Brain pericyte (primary cell): ENCODE measurements at regions not wholly inside any gene's neighbourhood (a gene's known extent, or its start where the extent isn't known, plus 50 kb on each side); places are given as distances from the start of the nearest gene placed in this dataset.

Experiments
- DNase-seq: peaks from one replicate; pipeline ENCODE4 v3.0.0-alpha.2; 2012; ENCODE audit warnings: low read depth, low spot score

DNA sequence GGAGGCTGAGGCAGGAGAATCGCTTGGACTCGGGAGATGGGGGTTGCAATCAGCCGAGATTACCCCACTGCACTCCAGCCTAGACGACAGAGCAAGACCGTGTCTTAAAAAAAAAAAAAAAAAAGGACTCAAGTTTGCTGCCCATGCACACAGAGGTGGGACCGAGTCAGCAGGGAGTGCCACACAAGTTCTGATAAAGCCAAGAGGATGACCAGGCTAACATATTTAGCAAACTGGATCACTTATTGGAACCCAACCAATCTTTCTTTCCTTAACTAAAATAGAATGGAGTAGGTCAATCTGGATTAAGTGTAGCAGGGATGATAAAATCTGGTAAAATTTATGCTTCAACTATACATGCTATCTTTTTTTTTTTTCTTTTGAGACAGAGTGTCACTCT lies 190.4 kb upstream of the FOXN3 start:
- DNase-seq = no peak

GRCh38 chr14:89603938-89604480 lies 187.0 kb upstream of the FOXN3 start:
- no peak for DNase-seq

- no peak for DNase-seq
Measured at GRCh38 chr14:89600950-89601826, 184.2 kb upstream of the FOXN3 start.

DNA sequence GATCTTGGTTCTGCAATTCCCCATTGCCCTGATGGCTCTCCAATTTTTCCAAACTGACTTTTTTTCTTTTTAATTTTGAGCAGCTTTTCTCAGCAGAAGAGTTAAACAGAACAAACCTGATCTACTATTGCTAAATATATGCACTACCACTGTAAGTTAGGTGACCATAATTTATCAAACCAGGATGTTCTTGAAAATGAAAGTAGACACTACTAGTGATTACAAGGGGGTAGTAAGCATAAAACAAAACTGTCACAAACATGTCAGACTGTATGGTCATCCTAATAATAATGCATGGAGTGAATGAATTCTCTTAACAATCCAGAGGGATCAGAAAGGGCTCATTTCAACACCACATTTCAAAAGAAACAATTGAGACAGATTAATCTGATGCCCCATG lies 183.0 kb upstream of the FOXN3 start:
- no peak for DNase-seq

GRCh38 chr14:89598548-89599186 lies 181.6 kb upstream of the FOXN3 start:
- no peak for DNase-seq

GRCh38 chr14:89592961-89593360 lies 175.9 kb upstream of the FOXN3 start:
- DNase-seq = no peak

- no peak for DNase-seq
Measured at GRCh38 chr14:89589400-89590118, 172.5 kb upstream of the FOXN3 start.

DNA sequence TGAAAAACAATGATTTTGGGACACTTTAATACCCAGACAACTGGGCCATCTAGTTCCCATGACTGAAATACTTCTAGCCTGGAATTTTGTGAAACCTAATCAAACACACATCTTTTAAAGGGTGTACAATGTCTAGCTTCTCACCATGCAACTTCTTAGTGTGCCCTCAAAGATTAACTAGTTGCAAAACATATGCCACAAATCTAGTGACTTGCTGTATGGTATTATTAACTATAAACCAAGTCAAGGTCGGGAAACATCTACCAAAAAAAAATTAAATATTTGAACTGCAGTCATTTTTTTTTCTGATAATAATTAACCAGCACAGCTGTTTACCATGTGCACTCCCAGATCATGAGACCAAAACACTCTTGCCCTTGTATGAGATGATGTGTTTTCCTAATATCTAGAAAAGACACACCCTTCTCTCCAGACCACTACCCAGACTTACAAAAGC lies 171.8 kb upstream of the FOXN3 start:
- no peak for DNase-seq

DNA sequence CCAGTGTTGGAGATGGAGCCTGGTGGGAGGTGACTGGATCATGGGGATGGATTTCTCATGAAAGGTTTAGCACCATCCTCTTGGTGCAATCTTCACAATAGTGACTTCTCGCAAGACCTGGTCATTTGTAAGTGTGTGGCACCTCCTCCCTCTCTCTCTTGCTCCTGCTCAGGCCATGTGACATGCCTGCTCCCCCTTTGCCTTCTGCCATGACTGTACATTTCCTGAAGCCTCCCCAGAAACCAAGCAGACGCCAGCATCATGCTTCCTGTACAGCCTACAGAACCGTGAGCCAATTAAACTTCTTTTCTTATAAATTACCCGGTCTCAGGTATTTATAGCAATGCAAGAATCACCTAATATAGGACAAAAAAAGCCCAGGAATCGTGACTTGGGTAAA lies 171.0 kb upstream of the FOXN3 start:
- no peak for DNase-seq

DNA sequence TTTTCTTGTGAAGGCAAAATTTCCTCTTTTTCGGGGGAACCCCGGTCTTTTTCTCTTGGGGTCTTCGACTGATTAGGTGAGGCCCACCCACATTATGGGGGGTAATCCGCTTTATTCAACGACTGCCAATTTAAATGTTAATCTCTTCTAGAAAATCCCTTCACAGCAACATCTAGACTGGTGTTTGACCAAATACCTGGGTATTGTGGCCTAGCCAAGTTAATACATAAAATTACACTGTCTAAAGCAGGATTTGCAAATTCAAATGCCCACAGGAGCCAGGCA lies 170.0 kb upstream of the FOXN3 start:
- no peak for DNase-seq

DNA sequence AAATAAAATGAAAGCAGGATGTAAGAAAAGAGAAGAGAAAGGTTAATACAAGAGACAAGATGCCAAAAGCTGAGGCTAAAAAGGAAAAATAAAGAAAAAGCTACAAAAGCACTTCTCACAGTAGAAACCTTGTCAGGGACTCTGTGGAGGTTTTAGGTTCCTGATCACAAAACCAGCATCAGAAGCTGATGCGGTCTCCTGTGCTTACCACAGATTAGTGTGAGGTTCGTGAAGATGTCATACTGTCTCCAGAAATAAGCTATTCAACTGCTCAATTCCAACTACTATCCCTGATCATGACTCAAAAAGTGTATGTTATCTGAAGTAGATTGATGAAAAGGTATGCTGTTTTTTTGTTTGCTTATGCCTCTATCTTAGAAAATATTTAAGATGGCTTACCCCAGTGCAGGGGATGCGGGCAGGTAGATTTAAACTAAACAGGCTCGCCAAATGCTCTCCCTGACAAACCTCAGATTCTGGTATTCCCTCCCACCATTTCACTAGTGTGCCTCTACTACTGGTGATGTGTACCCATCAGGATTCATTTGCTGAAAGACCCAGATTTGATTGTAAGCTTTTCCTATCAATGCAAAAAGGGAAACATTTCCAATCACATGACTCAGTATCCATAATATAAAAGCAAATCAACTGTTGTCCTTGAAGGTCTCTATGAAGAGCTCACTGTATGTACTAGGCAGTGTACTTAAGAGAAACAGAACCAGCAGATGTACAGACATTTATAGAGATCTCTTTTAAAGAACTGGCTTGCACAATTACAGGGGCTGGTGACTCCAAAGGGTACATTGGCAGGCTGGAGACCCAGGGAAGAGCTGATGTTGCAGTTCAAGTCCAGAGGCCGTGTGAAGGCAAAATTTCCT lies 169.5 kb upstream of the FOXN3 start:
- DNase-seq = no peak

DNA sequence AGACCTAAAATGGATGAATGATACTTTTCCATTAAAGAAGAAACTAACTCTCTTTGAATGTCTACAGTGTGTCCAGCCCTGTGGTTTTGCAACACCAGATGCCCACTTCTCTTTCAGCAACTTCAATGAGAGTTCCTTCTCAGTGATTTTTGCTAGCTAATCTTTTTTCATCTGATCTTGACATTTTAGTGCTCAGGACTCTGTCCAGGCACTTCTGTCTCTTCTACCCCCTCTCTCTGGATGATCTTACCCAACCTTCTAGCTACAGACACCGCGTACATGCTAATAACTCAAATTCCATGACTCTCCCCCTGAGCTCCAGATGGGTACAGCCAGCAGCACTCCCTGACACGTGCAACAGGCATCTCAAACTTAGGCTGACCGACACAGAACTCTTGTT lies 161.1 kb upstream of the FOXN3 start:
- no peak for DNase-seq

GRCh38 chr14:89576960-89577359 lies 159.9 kb upstream of the FOXN3 start:
- DNase-seq = no peak

- no peak for DNase-seq
Measured at GRCh38 chr14:89576145-89576927, 159.3 kb upstream of the FOXN3 start.

DNA sequence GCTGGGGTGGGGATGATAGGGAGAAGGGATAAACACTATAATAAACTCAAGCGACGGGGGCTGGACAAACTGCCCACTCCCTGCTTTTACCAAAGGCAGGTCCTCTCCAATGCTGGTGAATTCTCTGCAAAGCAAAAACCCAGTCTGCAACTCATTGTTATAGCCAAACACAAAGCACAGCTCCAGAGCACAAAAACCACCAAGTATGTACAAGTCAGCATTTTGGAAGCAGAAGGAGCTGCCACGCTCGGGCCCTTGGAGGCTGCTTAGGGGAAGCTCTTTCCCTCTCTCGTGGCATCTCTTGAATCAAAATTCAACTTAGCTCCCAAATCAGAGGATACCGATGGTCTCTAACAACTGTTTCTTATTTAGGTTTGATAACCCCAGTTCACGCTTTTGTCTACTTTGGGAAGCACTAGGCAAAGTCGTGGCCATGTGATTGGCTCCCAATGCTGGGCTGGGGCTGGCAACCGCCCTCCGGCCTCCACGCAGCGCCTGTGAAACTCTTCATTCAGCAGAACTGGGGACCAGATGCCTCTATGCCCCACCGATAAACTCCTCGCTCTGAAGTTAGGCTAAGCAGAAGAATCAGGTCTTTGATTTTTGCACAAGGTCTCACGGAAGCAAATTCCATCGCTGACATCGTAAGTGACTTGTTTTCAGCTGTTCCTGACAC lies 158.5 kb upstream of the FOXN3 start:
- no peak for DNase-seq

DNA sequence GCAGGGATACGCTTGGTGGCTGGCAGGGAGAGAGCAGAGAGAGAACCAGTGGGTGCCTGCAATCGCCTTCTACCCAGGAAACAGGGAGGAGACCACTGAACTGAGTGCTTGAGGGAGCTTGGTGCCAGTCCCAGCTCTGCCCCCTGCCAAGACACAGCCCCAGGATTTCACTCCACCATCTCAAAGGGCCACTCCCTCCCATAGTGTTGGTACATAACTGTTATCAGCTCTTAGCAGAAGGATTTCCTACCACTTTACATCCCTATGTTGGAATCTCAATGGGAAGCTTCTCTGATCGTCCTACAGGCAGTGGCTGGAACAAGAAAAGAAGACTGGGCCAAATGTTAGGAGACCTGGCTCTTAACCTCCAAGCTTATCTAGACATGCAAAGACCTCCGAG lies 157.4 kb upstream of the FOXN3 start:
- no peak for DNase-seq

- no peak for DNase-seq
Measured at GRCh38 chr14:89573399-89573657, 156.3 kb upstream of the FOXN3 start.

- no peak for DNase-seq
Measured at GRCh38 chr14:89572596-89573398, 155.8 kb upstream of the FOXN3 start.

GRCh38 chr14:89571491-89571890 lies 154.5 kb upstream of the FOXN3 start:
- DNase-seq = no peak
